Neuronal stem cell (in vitro differentiated cells): ENCODE measurements at regions not wholly inside any gene's neighbourhood (a gene's known extent, or its start where the extent isn't known, plus 50 kb on each side); places are given as distances from the start of the nearest gene placed in this dataset.
A peak's percentile ranks its signal among the peaks of the same experiment; 100 is the strongest.

ENCODE experiments used
- DNase-seq: peaks from one replicate; pipeline ENCODE4 v3.0.0-alpha.2; 2013; ENCODE audit warnings: low spot score
- H2AFZ ChIP-seq: one replicate; pipeline ENCODE4 v1.6.1; 2013; ENCODE audit warnings: mild to moderate bottlenecking, low read length, inconsistent platforms
- H2AK5ac ChIP-seq: 2 replicates; pipeline ENCODE4 v1.6.1; 2013; ENCODE audit warnings: low read depth, mild to moderate bottlenecking, inconsistent platforms, low read length, moderate library complexity, mixed read lengths
- H2BK120ac ChIP-seq: 2 replicates; pipeline ENCODE4 v1.6.1; 2013; ENCODE audit warnings: low read depth, mild to moderate bottlenecking, inconsistent platforms, low read length, moderate library complexity, mixed read lengths
- H2BK12ac ChIP-seq: one replicate; pipeline ENCODE4 v1.6.1; 2013; ENCODE audit warnings: low read length, inconsistent platforms
- H2BK15ac ChIP-seq: 2 replicates; pipeline ENCODE4 v1.6.1; 2013; ENCODE audit warnings: mild to moderate bottlenecking, low read length, inconsistent platforms, mixed read lengths
- H2BK5ac ChIP-seq: one replicate; pipeline ENCODE4 v1.6.1; 2013; ENCODE audit warnings: inconsistent platforms, mild to moderate bottlenecking, low read length, moderate library complexity
- H3K14ac ChIP-seq: one replicate; pipeline ENCODE4 v1.6.1; 2013; ENCODE audit warnings: low read length, inconsistent platforms
- H3K18ac ChIP-seq: 2 replicates; pipeline ENCODE4 v1.6.1; 2013; ENCODE audit warnings: low read length, inconsistent platforms
- H3K23ac ChIP-seq: 2 replicates; pipeline ENCODE4 v1.6.1; 2013; ENCODE audit warnings: low read depth, mild to moderate bottlenecking, mixed read lengths, low read length, inconsistent platforms; ENCODE audit not compliant: poor library complexity
- H3K27ac ChIP-seq: replicated peaks from 3 replicates; pipeline ENCODE4 v1.5.1; 2013; ENCODE audit warnings: low read length, inconsistent platforms
- H3K27me3 ChIP-seq, 3 experiments: 2 replicates each; pipeline ENCODE4 v1.6.1; 2013; ENCODE audit warnings: low read length in 3 of 3, mild to moderate bottlenecking in 2 of 3, inconsistent platforms in 1 of 3, low read depth in 1 of 3, mixed read lengths in 1 of 3, moderate library complexity in 1 of 3; ENCODE audit not compliant: control insufficient read depth in 3 of 3, insufficient read depth in 3 of 3
- H3K36me3 ChIP-seq, 2 donors: replicated peaks in 1 of 2; 2 replicates each; pipeline ENCODE4 v1.6.1; 2013; ENCODE audit warnings: low read length in 2 of 2; ENCODE audit not compliant: control insufficient read depth in 2 of 2, insufficient read depth in 2 of 2
- H3K4ac ChIP-seq: 2 replicates; pipeline ENCODE4 v1.6.1; 2013; ENCODE audit warnings: inconsistent platforms, mild to moderate bottlenecking, low read length, moderate library complexity
- H3K4me1 ChIP-seq, 2 donors: 1 replicate in 1 of 2; 2 replicates in 1 of 2; pipeline ENCODE4 v1.6.1; 2013; ENCODE audit warnings: low read length in 2 of 2, low read depth in 1 of 2; ENCODE audit not compliant: control insufficient read depth in 2 of 2, insufficient read depth in 1 of 2
- H3K4me2 ChIP-seq: one replicate; pipeline ENCODE4 v1.6.1; 2013; ENCODE audit warnings: mild to moderate bottlenecking, low read length, inconsistent platforms; ENCODE audit not compliant: insufficient read depth, poor library complexity, severe bottlenecking
- H3K4me3 ChIP-seq, 2 donors: 2 replicates each; pipeline ENCODE4 v1.5.1; 2013; ENCODE audit warnings: low read length in 2 of 2, mild to moderate bottlenecking in 2 of 2, inconsistent platforms in 1 of 2, moderate library complexity in 1 of 2
- H3K79me1 ChIP-seq: one replicate; pipeline ENCODE4 v1.6.1; 2013; ENCODE audit warnings: low read depth, mild to moderate bottlenecking, inconsistent platforms, low read length, moderate library complexity
- H3K9ac ChIP-seq: one replicate; pipeline ENCODE4 v1.6.1; 2013; ENCODE audit warnings: mild to moderate bottlenecking, low read depth, low read length, inconsistent platforms; ENCODE audit not compliant: poor library complexity
- H3K9me3 ChIP-seq, 2 donors: replicated peaks in 1 of 2; 2 replicates each; pipeline versions ENCODE3 to v1.6.1; 2013; ENCODE audit warnings: low read length in 2 of 2, mild to moderate bottlenecking in 2 of 2, inconsistent platforms in 1 of 2, low read depth in 1 of 2, mixed read lengths in 1 of 2, moderate library complexity in 1 of 2; ENCODE audit not compliant: control insufficient read depth in 2 of 2, insufficient read depth in 1 of 2
- H4K8ac ChIP-seq: one replicate; pipeline ENCODE4 v1.6.1; 2013; ENCODE audit warnings: low read depth, mild to moderate bottlenecking, inconsistent platforms, low read length, moderate library complexity
- H4K91ac ChIP-seq: one replicate; pipeline ENCODE4 v1.6.1; 2013; ENCODE audit warnings: low read length, low read depth, mild to moderate bottlenecking, inconsistent platforms; ENCODE audit not compliant: poor library complexity
- WGBS, 2 donors: extraction: QIAGEN DNeasy Blood & Tissue Kit; methylation state at CpG; one replicate each; pipeline ENCODE4 v1.1.7; 2013; ENCODE audit warnings: missing lambda C conversion rate in 2 of 2, mixed read lengths in 1 of 2; ENCODE audit not compliant: insufficient read length in 2 of 2, insufficient replicate concordance in 1 of 2; ENCODE audit errors: extremely low coverage in 2 of 2; 5-methylcytosine and 5-hydroxymethylcytosine counted together

DNA sequence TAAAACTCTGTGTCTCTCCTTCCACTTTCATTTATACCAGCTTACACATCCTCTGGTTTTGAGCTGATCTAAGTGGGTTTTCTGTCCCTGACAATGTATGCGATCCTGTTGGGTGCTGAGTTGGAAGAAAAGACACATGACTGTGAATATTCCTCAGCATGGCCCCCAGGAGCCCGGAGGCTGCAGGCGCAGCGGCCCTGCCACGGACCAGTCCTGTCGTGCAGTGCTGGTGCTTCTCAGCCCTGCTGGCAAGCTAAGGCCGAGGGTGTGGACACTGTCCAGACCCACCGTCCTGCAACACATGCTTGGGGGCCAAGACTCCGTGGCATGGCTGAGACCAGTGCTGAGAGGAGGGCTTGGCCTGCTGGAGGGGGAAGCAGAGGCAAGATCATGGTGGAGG lies 328.9 kb upstream of the IRX2 start:
- no peak overlapping the region for H4K91ac ChIP-seq
- no peak overlapping the region for H3K4ac ChIP-seq
- no peaks in the 10 kb centered on the region for H3K9me3 ChIP-seq
- no peaks in the 10 kb centered on the region for H3K4me1 ChIP-seq
- H3K79me1 ChIP-seq = no peaks in the 10 kb centered on the region
- H2BK15ac ChIP-seq = no peak overlapping the region
- peak overlapping the region; percentile 38 for H3K9ac ChIP-seq
- H2AK5ac ChIP-seq = no peak overlapping the region
- peak overlapping the region; percentile 43 for H2BK12ac ChIP-seq
- H3K36me3 ChIP-seq = no peaks in the 10 kb centered on the region
- H2BK5ac ChIP-seq = no peak overlapping the region
- H2AFZ ChIP-seq = no peak overlapping the region
- WGBS, 2 donors = no CpG with 5 or more reads among the region's 9 CpGs
- DNase-seq = no peak
- no peak overlapping the region for H3K23ac ChIP-seq
- no peak overlapping the region for H3K14ac ChIP-seq
- no peak overlapping the region for H4K8ac ChIP-seq
- no peaks in the 10 kb centered on the region for H3K27me3 ChIP-seq
- H3K4me2 ChIP-seq = no peak overlapping the region
- no peak overlapping the region for H3K27ac ChIP-seq
- H3K18ac ChIP-seq = peak overlapping the region; percentile 18
- H2BK120ac ChIP-seq = no peak overlapping the region
- H3K4me3 ChIP-seq = no peak overlapping the region

DNA sequence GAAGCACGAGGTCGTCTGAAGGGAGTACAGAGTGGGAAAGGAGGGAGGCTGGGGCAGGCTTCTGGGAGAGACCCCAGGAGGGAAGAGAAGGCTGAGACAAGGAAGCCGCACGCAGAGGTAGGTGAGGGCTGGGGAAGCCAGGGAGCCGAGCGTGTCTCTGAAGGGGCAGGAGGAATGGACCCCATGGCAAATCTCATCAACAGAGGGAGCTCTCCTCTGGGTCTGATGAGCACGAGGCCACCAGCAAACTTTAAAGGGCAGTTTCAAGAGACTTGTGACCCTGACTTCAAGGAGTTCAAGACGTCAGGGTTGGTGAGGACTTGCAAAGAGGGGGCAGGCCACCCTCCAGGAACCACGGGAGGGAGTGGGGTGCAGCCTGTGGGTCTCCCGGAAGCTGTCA lies 326.2 kb upstream of the IRX2 start:
- Histone ChIP-seq H2AFZ (no peak overlapping the region), H2AK5ac (no peak overlapping the region), H3K9ac (no peak overlapping the region), H3K4me1 (no peaks in the 10 kb centered on the region), H3K79me1 (no peaks in the 10 kb centered on the region), H2BK120ac (no peak overlapping the region), H3K18ac (no peak overlapping the region), H3K9me3 (no peaks in the 10 kb centered on the region), H3K14ac (no peak overlapping the region), H3K4me2 (no peak overlapping the region), H4K8ac (no peak overlapping the region), H3K4me3 (no peak overlapping the region), H3K4ac (no peak overlapping the region), H4K91ac (no peak overlapping the region), H3K36me3 (no peaks in the 10 kb centered on the region), H2BK12ac (no peak overlapping the region), H2BK5ac (no peak overlapping the region), H3K27ac (no peak overlapping the region), H3K23ac (no peak overlapping the region), H2BK15ac (no peak overlapping the region), H3K27me3 (no peaks in the 10 kb centered on the region)
- DNase-seq = no peak
- WGBS, 2 donors = no CpG with 5 or more reads among the region's 10 CpGs

DNA sequence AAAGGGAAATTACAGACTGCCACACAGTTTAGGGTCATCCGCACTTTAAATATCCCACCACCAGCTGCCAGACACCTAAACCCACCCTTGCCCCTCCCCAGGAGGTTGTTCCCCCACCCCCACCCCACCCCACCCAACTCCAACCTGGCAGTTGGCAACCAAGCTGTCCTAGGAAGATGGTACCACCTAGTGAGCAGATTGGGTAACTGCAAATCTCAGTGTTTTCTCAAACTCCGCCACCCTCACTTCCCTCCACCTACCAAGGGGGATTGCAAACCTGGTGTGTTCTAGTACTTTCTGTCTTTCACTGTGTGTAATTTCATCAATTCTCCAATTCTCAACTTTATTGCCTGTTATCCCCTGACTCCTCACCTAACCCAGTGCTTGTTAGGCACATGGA lies 323.8 kb upstream of the IRX2 start:
- no peak overlapping the region for H3K4me3 ChIP-seq
- no peak overlapping the region for H4K91ac ChIP-seq
- no peaks in the 10 kb centered on the region for H3K79me1 ChIP-seq
- no peak overlapping the region for H3K27ac ChIP-seq
- H3K4ac ChIP-seq = no peak overlapping the region
- H3K27me3 ChIP-seq = no peaks in the 10 kb centered on the region
- H2BK15ac ChIP-seq = no peak overlapping the region
- H2AK5ac ChIP-seq = no peak overlapping the region
- WGBS, 2 donors = no CpG with 5 or more reads among the region's 2 CpGs
- H3K4me2 ChIP-seq = no peak overlapping the region
- H2BK5ac ChIP-seq = no peak overlapping the region
- no peaks in the 10 kb centered on the region for H3K9me3 ChIP-seq
- no peak overlapping the region for H2BK120ac ChIP-seq
- H2AFZ ChIP-seq = no peak overlapping the region
- no peaks in the 10 kb centered on the region for H3K36me3 ChIP-seq
- H4K8ac ChIP-seq = no peak overlapping the region
- no peak overlapping the region for H3K18ac ChIP-seq
- no peak overlapping the region for H3K9ac ChIP-seq
- H2BK12ac ChIP-seq = no peak overlapping the region
- H3K23ac ChIP-seq = no peak overlapping the region
- no peaks in the 10 kb centered on the region for H3K4me1 ChIP-seq
- DNase-seq = no peak
- no peak overlapping the region for H3K14ac ChIP-seq

DNA sequence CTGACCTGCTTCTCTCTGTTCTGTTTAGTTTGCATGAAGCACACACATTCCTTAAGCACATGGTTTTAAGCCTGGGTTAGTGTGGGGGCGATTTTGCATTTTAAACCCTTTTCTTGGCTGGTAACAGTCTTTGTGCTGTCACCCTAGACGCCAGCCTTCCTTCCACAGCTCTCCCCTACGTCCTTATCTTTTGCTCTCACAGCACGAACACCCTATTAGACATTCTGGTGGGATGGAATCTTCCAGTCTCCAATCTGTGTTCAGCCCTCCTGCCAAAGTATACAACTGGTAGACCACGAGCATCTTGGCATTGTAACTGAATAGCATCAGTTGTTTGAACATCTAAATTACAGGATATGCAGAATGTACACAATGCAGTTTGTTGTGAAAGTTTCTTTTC lies 316.9 kb upstream of the IRX2 start:
- H3K4me1 ChIP-seq = peaks cover 0 to 5% of the 10 kb centered on the region in 2 donors
- H3K9ac ChIP-seq = no peak overlapping the region
- H3K23ac ChIP-seq = no peak overlapping the region
- H3K4ac ChIP-seq = no peak overlapping the region
- H2AFZ ChIP-seq = peak overlapping the region; percentile 10
- no peak overlapping the region for H2BK5ac ChIP-seq
- DNase-seq = no peak
- no peak overlapping the region for H2BK120ac ChIP-seq
- no peaks in the 10 kb centered on the region for H3K27me3 ChIP-seq
- no peaks in the 10 kb centered on the region for H3K36me3 ChIP-seq
- no peak overlapping the region for H3K18ac ChIP-seq
- no peak overlapping the region for H3K27ac ChIP-seq
- H4K91ac ChIP-seq = no peak overlapping the region
- H3K4me3 ChIP-seq = no peak overlapping the region
- no CpG with 5 or more reads among the region's 5 CpGs for WGBS, 2 donors
- no peak overlapping the region for H2AK5ac ChIP-seq
- H2BK12ac ChIP-seq = no peak overlapping the region
- no peak overlapping the region for H3K14ac ChIP-seq
- no peak overlapping the region for H3K4me2 ChIP-seq
- no peak overlapping the region for H4K8ac ChIP-seq
- H3K79me1 ChIP-seq = no peaks in the 10 kb centered on the region
- no peak overlapping the region for H2BK15ac ChIP-seq
- H3K9me3 ChIP-seq = no peaks in the 10 kb centered on the region
